Stimulated activated CD8-positive, alpha-beta memory T cell treated with anti-CD3 and anti-CD28 coated beads, Interleukin-7, amount 100 ng/mL, for 1 hour (primary cell): ENCODE measurements at regions not wholly inside any gene's neighbourhood (a gene's known extent, or its start where the extent isn't known, plus 50 kb on each side); places are given as distances from the start of the nearest gene placed in this dataset.

ENCODE experiments used
- DNase-seq, 2 donors: peaks; one replicate each; pipeline ENCODE4 v3.0.0-alpha.2; 2020; ENCODE audit warnings: low read depth in 2 of 2

DNA sequence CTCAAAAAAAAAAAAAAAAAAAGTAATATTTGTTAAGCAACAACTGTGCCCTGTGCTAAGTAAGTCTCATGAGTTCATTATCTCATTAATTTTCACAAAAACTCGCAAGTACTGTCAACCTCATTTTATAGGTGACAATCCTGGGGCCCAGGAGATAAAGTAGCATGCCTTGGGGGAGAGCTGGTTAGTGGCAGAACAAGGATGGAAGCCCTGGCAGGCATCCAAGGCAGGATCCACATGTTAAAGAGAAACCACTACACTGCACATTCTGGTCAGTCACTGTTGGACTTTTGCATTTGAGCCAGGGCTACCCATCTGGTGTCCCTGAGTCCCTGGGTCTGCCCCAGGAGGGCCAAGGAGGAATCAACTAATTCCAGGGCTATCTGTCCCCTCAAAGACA lies 54.6 kb downstream of the ZFP36L2 start:
- DNase-seq: no peak

DNA sequence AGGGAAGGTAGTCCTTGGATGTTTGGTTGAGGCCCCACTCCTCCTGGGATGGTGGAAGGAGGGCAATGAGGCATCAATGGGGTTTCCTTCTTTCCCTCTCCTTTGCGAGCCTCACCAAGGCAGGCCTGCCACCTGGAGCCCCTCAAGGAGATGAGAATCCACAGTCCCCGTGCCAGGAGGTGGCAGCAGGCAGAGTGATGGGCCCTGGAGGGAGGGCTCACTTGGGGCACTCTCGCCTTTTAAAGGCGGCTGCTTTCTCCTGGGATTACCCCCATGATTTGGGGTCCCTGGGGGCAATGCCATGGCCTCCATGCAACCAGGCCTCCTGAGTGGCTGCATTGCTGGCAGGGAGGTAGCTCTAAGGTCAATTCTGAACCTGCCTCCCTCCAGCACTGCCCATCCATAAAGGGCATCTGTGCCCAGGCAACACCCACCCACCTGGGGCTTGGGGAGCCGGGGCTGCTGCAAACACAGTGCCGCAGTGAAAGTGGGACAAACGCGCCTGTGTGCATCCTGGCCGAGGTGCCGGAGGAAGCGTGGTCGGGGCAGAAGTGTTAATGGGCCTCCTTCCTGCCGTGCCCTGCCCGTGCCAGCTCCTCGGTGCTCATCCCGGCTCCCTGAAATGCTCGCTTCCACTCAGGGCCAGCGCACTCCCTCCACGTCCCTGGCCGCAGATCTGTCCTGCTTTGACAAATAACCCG lies 55.9 kb downstream of the ZFP36L2 start:
- no peak for DNase-seq

DNA sequence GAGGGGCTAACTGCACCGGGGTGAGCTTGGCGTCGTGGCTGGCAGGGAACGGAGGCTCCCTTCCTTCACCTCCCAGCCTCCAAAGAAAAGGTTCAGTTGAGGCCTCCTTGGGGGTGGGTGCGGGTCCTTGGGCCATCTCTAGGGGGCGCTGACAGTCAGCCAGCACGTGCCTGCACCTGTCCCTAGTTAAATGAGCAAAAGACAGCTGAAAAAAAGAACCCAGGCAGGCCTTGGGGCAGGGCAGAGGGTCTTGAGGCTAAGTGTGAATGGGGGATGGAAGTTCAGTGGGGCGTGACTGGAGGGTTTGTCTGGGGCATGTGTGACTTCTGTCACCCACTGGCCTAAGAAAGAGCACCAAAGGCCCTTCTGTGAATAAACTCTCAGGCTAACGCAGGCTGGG lies 56.4 kb downstream of the ZFP36L2 start:
- DNase-seq: peak in 1 of 2 donors; percentile 45

DNA sequence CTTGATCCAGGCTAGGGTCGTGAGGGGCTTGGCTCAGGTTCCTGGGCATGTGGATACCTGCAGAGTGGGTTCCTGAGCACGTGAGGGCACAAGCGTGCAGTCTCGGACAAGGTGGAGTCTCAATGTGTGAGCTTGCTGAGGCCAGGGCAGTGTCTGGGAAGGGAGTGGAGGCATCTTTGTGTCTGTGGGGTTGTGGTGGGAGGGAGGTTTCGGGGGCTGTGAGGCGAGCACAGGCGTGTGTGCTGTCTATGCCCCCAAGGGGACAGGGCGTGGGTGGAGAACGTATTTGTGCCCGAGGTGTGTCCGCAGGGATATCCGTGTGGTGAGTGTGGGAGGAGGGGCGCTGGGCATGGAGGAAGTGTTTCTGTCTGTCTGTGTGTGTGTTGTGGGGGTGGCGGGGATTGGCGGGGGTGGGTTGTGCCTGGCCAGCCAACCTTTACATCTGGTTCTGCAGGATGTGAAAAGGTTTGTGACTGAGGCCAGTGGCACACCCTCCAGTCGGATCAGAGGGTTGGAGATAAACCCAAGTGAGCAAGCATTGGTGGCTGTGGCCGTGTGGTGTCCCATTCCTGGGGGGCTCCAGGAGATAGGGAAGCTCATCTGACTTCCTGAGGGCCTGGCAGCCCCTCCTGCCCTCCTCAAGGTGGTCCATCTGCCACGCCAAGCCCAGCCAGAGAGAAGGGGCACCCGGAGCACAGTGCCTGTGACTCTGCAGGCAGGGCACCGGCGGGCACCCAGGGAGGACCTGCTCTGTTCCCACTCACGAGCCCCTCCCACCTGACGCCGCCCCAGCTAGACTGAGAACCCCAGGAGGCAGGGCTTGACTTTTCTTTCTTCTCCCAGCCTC lies 57.1 kb downstream of the ZFP36L2 start:
- no peak for DNase-seq

DNA sequence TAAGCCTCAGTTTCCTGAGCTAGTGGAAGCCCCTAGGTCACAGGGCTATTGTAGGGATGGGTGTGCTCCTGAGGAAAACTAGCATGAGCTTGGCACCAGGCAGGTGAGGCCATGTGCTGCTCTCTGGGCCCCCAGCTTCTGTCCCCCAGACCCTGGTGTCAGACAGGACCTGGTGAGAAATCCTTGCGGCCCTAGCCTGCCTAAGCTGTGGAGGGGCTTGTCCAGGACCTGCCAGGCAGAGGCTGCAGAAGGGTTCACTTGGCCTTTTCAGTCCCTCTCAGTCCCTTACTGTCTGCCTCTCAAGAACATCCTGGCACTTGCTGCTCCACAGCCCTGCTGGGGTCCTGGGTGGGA lies 58.4 kb downstream of the ZFP36L2 start:
- DNase-seq: no peak

DNA sequence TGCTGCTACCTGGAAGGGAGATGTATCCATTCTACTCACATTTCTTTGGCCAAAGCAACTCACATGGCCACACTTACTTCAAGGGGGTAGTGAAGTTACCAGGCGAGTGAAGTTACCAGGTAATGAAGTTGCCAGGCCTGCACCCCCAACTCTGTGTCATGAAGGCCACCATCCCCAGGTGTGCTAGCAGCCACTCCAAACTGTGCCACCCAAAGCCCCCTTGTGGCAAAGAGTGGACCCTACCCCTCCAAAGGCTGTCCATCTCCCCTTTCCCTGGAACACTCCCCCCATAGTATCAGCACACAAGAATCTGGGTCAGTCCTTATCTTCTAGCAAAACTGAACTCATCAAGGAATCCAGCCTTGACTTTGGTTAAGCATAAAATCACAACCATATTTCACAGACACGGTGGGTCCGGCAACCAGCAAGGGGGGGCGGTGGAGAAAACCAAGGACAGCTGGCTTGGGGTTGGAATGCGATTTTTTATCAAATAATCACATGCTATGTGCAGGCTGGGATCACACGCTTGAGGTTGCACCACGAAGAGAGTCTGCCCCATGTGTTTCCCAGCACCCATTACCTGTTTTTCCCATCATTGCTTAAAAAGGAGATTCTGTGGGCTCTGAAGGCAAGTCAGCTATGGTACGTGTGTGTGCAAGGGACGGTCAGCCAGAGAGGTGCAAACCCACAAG lies 60.9 kb downstream of the ZFP36L2 start:
- DNase-seq: no peak

DNA sequence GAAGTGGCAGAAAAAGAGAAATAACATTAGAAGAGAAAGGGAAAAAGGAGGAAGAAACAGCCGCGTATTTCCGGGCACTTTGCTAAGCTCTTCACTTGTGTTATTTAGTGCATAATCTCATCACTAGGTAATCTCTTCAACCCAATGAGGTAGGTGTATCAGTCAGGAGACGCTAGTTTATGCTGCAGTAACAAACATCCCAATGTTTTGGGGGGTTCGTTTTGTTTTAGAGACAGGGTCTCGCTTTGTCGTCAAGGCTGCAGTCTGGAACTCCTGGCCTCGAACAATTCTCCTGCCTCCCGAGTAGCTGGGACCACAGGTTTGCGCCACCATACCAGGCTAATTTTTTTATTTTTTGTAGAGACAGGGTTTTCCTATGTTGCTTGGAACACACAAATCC lies 61.7 kb downstream of the ZFP36L2 start:
- no peak for DNase-seq

DNA sequence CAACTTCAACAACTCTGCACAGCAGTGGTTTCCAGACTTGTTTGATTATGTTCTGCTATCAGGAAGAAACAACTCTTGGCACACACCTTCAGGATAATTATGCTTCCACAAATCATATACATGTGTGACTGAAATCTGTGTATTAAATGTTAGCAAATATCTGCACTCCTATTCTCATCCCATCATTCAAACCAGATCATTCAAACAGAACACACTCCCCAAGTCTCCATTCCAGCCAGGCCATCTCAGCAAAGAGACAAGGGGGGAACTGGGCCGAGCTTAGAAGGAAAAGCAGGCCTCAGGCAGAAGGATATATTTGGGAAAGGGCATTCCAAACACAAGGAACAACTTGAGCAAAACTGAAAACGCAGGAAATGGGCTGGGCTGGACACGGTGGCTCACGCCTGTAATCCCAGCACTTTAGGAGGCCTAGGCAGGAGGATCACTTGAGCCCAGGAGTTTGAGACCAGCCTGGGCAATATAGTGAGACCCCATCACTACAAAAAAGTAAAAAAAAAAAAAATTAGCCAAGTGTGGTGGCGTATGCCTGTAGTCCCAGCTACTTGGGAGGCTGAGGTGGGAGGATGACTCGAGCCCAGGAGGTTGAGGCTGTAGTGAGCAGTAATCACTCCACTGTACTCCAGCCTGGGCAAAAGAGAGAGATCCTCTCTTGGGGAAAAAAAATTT lies 62.7 kb downstream of the ZFP36L2 start:
- DNase-seq: no peak

DNA sequence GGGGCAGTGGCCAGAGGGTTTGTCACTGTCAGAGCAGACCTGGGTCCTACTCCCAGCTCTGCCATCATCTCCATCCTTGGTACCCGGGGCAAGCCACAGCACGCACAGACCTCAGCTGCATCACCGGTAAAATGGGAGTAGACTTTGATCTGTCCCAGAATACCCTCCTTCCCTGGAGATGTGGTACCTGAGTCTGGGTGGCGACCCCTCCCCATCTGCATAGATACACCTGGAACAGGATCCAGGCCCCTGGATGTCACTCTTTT lies 64.0 kb downstream of the ZFP36L2 start:
- no peak for DNase-seq

DNA sequence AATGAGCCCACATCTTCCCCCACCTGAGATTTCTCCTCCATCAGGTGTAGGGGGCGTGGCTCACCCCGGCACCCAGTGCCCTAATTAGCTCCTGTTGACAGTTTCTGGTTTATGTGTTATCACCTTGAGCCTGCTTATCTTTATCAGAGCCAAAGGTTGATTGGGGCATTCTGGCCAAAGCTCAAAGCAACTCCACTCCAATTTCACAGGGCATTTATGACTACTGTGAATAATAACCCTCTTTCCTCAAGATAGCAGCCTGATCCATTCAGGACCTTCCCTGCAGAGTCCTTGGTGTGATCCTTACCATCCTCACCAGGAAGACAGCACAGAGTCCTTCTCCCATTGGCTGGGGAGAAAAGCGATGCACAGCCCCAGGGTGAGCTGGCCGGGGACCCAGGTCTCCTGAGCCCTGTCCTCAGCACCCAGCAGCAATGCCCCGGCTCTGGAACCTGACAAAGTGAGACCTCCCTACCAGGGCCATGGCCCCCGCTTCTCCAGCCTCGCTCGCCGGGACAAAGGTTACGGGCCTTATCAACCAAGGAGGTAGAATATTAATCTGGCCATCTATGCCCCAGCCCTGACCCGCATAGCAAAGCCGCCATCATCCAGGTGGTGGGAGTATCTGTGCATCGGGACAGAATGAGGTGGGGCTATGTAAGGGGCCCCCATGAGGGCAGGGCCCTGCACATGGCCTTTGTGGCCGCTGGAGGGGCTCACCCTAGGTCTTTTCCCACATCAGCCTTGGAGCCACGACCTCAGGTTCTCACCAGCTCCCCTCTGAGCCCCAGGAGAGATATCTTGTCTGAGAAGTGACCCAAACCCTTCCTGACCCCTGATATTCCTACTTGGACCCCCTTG lies 64.5 kb downstream of the ZFP36L2 start:
- DNase-seq: no peak

DNA sequence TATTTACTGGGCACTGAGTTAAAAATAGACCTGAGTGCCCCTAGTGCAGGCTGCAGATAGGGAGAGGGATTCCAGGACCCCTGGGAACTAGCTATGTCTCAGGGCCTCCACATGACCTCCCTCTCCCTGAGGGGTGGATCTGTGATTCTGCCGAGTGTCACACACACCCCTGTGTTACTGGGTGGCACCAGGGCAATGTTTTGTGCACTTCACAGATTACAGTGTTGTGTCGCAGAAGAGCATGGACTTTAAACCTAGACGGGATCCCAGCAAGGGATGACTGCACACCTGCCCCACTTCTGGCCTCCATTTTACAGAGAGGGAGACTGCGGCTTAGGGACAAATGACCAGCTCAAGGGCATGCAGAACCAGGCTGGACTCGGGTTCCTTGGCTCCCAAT lies 65.6 kb downstream of the ZFP36L2 start:
- no peak for DNase-seq

DNA sequence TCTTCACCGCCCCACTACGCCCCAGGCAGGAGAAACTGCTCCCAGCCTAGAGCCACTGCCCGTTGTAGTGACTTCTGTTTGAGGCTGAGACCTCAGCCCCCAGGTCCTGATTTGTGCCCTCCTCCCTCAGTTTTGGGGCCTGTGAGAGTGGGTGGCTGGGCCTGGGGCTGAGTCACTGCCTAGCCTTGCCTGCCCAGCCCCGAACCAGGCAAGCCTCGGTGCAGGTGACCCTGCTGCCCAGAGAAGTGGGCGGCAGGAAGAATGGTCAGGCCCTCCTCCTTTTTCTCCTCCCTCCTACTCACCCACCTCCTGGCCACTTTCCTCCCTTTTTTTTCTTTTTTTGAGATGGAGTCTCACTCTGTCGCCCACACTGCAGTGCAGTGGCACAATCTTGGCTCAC lies 66.6 kb downstream of the ZFP36L2 start:
- no peak for DNase-seq

DNA sequence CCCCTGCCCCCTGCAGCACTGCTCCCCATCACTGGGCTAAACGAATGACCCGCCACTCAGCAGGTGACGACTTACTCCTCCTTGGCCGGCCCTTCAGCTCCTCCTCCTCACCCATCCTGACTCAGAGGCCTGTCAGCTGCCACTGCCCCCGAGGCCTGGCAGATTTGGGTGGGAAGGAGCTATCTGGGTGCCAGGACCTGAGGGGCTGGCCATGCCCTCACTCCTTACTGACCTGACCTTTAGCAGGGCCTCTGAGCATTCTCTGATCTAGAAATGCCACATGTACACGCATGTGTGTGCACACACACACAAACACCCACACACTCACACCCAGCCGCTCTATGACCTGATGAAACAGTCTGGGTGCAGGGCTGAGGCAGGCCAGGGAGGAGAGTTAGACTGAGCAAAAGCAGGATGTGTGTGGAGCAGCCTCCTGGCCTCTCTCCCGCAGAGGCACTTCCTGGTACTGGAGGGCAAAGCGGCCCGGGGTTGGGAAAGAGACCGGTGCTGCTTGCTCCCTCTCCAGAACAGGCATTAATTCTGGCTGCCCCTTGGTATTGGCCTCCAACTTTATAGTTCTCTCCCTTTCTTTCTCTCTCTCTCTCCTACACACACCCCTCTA lies 68.0 kb downstream of the ZFP36L2 start:
- DNase-seq: no peak

DNA sequence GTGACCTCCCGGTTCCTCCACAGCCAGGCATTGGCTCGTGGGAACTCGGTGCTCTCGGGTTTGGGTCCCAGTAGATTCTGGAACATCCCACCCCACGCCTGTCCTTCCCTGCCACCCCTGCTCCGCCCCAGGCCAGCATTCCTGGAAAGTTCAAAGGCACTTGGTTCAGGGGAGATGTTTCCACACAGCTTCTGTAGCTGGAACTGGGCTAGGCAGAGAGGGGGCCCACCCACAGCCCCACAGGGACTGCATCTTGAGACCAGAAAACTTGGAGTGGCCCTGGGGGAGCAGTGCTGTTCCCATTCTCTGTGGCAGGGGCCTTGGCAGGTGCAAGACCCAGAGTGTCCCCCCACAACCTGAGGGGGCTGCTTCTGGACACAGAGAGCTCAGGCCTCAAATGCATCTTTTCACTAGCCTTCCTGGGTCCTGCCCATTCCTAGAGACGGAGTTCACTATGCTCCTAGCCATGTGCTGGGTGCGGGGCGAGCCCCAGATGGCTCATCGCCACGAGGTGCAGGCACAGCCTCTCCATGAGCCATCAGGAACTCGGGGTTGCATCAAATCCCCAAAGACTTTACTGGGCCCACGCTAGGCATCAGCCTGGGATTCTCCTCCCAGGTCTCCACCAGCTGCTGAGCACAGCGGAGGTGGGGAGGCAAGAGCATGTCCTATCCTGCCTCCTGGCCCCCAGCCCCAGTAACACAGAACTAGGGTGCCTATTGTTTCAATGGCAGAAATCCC lies 68.7 kb downstream of the ZFP36L2 start:
- DNase-seq: no peak

DNA sequence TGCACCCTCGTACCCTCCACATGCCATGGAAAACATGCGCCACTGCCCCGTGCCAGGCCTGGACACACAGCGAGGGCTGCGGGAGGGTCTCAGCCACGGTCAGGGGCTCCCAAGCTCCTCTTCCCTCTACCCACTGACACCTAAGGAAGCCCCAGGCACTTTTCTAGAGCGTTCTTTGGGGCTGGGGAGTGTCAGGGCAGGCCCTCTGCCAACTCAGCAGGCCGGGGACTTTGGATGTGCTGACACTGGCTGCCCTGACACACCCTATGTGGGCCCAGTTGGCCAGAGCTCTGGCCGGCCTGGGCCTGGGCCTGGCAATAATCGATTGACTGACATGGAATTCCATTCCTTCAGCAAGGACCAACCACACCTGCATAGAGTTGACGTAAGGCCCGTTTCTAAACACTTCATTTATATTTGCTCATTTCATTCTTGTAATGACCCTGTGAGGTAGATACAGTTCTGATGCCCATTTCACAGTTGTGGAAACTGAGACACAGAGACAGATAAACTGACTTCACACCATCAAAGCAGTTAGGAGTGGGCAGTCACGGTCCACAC lies 70.5 kb downstream of the ZFP36L2 start:
- DNase-seq: no peak

DNA sequence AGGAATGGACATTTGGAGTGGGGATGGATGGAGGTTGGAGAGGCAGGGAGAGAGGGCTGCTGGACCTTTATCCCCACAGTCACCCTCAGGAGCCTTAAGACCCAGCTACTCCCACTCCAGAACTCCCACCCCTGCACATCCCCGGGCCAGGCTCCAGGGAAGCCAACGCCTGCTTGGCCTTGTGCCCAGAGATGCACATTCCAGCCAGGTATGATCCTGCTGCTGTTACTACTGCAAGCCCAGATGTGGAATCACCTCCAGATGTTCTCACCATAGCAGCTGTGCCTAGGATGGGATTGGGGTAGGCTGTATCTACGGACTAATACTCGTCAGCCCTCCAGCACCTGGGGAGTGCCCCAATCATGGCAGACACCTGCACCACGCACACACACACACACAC lies 71.7 kb downstream of the ZFP36L2 start:
- DNase-seq: no peak

DNA sequence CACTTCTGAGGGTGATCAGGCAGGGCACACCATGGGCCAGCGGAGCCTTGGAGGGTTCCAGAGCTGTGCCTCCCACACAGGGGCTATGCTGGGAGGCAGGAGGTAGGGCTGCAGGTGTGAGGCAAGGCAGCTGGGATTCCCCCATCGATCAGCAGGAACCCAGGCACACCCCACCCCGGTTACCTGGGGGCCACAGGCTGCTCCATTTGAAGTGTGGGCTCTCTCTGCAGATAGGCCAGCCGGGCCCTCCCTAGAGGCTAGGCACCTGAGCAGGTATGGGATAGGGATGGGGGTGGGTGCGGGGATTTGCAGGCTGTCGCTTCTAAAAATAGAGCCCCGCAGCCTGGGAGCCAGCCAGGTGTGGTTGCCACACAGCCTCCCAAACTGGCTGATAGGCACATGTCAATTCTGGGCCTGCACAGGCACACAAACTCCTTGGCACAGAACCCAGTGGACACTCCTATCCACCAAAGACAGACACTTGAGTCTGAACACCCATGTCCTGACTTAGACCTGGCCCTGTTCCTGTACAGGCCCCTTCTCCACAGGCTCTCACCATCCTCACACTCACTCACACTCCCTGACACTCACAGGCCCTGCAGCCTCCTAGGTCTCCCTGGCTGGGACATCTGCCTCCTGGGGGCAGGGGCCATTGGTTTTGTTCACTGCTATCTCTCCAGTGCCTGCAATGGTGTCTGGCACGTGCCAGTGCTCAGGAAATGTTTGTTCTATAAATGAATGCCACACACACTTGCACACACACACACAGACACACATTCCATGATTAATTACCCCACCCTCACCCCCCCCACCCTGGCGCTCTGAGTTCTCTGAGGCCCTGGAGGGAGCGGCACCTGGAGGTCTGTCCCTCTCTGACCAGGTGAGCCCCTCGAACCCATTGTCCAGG lies 73.4 kb downstream of the ZFP36L2 start:
- DNase-seq: no peak

DNA sequence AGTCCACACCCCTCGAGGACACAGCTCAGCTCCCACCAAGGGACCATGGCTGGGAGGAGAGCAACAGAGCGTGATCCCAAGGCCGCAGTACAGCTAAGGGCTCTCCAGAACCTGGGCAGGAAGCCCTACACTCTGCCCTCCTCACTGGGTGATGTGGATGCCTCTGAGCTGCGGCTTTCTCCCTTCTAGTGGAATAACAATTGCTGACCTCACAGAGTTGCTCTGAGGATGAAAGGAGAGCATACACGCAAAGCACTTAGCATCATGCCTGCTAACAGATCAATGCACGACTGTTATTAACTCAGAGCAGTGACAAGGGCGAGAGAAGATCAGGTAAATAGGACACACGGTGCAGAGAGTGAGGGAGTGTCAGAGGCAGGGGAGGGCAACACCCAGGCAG lies 74.2 kb downstream of the ZFP36L2 start:
- no peak for DNase-seq

DNA sequence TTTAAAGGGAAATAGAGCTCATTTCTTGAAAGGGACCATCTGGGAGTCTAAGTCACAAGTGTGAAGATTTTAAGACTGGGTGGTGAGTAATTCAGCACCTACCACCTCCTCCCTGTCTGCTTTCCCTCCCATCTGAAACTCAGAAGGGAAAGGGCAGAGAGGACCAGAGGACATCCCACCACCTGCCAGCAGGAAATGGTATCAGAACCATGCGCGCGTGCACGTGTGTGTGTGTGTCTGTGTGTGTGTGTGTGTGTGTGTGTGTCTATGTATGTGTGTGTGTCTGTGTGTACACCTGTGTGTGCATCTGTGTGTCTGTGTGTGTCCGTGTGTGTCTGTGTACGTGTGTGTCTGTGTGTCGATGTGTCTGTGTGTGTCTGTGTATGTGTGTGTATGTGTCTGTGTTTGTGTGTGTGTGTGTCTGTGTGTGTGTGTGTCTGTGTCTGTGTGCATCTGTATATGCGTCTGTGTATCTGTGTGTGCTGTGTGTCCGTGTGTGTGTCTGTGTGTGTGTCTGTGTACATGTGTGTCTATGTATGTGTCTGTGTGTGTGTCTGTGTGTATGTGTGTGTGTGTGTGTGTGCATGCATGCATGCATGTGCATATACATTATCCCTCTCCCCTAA lies 76.8 kb downstream of the ZFP36L2 start:
- no peak for DNase-seq
